GM12874 (cell line): ENCODE measurements at regions not wholly inside any gene's neighbourhood (a gene's known extent, or its start where the extent isn't known, plus 50 kb on each side); places are given as distances from the start of the nearest gene placed in this dataset.

ENCODE experiments used
- CTCF ChIP-seq: IDR thresholded peaks from 2 replicates; pipeline ENCODE4 v1.5.1; 2011; ENCODE audit warnings: low read depth, mild to moderate bottlenecking, control low read depth, low read length, moderate library complexity; ENCODE audit not compliant: insufficient read depth

DNA sequence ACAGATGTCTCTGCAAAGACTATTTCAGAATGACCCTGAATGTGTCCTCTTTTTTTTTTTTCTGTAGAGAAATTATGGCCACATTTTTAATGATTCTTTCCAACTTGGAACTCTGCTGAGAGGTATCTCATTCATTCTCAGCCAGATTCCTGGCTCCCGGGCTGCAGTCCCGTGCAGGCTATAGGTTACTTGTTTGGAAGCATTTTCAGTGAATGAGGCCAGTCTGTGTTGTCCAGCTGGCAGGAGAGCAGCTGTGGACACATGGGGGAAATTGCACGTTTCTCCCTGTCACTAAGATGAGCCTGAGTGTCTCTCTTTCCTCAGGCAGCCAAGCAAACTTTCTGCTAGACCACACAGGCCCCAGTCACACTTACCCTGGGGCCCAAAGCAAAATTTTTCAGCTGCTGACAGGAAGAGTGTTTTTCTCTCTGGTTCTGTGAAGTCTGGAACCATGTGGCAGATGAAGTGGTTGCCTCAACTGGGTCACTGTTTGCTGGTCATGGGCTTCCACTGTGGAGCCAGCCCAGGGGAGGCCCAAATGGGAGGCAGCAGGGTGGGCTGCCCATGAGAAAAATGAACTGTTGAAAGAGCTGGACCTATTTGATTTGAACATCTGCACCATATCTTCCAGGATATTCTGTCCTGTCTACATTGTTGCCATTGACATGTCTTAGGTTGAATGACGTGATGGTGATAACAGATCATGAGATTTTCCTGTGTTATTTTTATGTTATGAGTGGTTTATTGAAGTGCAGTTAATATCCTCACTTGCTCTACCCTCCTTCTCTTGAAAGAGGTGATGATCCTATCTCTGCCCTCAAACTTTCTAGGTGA, 431.2 kb downstream of the LPIN1 start:
- TF ChIP-seq CTCF: no peak

DNA sequence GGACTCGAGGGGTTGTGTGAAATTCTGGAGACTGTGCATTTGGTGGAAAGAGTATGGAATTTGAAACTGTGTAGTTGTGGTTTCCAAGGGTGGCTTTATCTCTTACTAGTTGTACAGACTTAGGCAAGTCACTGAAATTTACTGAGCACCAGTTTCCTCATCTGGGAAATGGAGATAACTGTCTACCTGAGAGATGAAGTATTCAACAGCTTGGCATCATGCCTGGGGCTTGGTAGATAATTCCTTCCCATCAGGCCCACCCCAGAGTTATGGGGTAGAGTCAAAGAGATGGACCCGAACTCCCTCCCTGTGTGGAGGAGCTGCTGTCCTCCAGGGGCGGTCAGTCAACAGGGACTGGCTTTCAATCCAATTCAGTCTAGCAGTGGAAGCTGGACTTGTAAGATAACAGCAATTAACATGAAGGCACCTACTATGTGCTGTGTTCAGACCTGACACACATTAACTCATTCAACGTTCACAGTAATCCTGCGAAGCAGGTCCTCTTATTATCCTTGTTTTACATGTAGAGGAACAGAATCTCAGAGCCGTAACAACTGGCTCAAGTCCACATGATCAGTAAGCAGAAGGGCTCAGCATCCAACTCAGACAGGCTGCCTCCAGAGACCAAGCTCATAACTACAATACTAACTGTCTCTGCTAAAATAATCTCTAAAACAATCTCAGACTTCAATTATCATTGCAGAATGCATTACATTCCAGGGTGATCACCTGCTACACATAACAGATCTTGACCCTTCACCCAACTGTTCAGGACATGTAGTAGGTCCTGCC, 432.1 kb downstream of the LPIN1 start:
- no peak for TF ChIP-seq CTCF

- TF ChIP-seq CTCF: no peak
Observed at GRCh38 chr2:12180031-12180430, 433.6 kb downstream of the LPIN1 start.

- TF ChIP-seq CTCF: no peak
Observed at GRCh38 chr2:12183032-12183645, 436.7 kb downstream of the LPIN1 start.

GRCh38 chr2:12192762-12193161, 446.3 kb downstream of the LPIN1 start:
- TF ChIP-seq CTCF: no peak

DNA sequence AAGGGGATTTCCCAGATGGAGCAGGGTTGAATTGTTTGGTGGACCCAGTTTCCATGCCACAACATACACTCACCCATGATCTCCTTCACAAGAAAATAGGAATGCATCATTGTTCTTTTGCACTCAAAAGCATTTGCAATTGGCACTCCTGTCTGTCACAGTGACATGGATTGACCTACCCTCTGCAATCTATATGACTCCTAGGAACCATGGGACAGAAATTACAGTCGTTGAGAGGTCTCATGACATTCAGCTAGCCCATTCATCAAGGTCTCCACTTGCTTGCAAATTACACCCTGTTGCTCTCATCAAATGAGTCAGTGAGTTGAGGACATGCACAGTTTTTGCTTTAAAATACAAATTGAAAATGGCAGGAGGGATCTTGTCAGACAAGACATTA, 448.5 kb downstream of the LPIN1 start:
- TF ChIP-seq CTCF: no peak

DNA sequence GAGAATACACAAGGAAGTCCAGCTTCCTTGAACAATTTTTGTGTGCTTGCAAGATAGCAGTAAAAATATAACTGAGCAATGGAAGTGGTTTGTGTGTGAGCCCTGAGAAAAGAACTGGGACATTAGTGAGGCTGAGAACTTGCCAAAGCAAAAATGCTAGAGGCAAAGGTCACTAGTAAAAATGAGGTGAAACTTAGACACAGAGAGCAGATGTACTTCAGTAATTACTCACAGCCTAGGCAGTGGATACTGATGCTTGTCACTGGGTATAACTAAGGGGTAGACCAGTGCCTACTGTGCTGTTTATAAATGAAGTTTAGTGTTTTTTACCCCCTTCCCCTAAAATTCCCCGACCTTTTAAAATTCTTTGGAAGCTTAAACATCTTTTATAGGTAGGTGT, 450.1 kb downstream of the LPIN1 start:
- TF ChIP-seq CTCF: no peak
